ENCODE measurements at regions not wholly inside any gene's neighbourhood (a gene's known extent, or its start where the extent isn't known, plus 50 kb on each side); places are given as distances from the start of the nearest gene placed in this dataset.

GRCh38 chr2:42867093-42868065 lies 75.0 kb upstream of the HAAO start:
- H3K9me3 Mint-ChIP-seq (ENCODE audit: low read depth, unreplicated experiment), result peaks cover 9% of the 10 kb centered on the region

GRCh38 chr2:42865884-42866881 lies 73.8 kb upstream of the HAAO start:
- no peaks in the 10 kb centered on the region for H3K27me3 Mint-ChIP-seq (ENCODE audit: unreplicated experiment)
- CTCF ChIA-PET, result no interaction called here
- H3K4me3 Mint-ChIP-seq (ENCODE audit: low read depth, unreplicated experiment), result no peak overlapping the region
- intact Hi-C loops (cut with micrococcal nuclease; ENCODE audit: unreplicated experiment), result no loop called here
- H3K27ac Mint-ChIP-seq (ENCODE audit: unreplicated experiment), result no peak overlapping the region
- H3K4me1 Mint-ChIP-seq (ENCODE audit: low read depth, unreplicated experiment), result no peaks in the 10 kb centered on the region
- TF ChIP-seq, protein P1, sequence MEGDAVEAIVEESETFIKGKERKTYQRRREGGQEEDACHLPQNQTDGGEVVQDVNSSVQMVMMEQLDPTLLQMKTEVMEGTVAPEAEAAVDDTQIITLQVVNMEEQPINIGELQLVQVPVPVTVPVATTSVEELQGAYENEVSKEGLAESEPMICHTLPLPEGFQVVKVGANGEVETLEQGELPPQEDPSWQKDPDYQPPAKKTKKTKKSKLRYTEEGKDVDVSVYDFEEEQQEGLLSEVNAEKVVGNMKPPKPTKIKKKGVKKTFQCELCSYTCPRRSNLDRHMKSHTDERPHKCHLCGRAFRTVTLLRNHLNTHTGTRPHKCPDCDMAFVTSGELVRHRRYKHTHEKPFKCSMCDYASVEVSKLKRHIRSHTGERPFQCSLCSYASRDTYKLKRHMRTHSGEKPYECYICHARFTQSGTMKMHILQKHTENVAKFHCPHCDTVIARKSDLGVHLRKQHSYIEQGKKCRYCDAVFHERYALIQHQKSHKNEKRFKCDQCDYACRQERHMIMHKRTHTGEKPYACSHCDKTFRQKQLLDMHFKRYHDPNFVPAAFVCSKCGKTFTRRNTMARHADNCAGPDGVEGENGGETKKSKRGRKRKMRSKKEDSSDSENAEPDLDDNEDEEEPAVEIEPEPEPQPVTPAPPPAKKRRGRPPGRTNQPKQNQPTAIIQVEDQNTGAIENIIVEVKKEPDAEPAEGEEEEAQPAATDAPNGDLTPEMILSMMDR (IDR thresholded peaks at IDR 0.05; ENCODE audit: unreplicated experiment), result no peak
- DNase-seq, result no peak
- peaks cover 9% of the 10 kb centered on the region for H3K9me3 Mint-ChIP-seq (ENCODE audit: low read depth, unreplicated experiment)
- no TSS peak for BruUV-seq (replicated peaks)
- H3K36me3 Mint-ChIP-seq (ENCODE audit: insufficient read depth, unreplicated experiment), result no peaks in the 10 kb centered on the region

More at GRCh38 chr2:42867093-42868065, 75.0 kb upstream of the HAAO start:
- DNase-seq, result no peak
- H3K27ac Mint-ChIP-seq (ENCODE audit: unreplicated experiment), result no peak overlapping the region
- intact Hi-C loops (cut with micrococcal nuclease; ENCODE audit: unreplicated experiment), result no loop called here
- TF ChIP-seq, protein P1 (IDR thresholded peaks at IDR 0.05; ENCODE audit: unreplicated experiment), result no peak
- H3K4me1 Mint-ChIP-seq (ENCODE audit: low read depth, unreplicated experiment), result no peaks in the 10 kb centered on the region
- no TSS peak for BruUV-seq (replicated peaks)
- H3K4me3 Mint-ChIP-seq (ENCODE audit: low read depth, unreplicated experiment), result no peak overlapping the region
- H3K27me3 Mint-ChIP-seq (ENCODE audit: unreplicated experiment), result no peaks in the 10 kb centered on the region
- no peaks in the 10 kb centered on the region for H3K36me3 Mint-ChIP-seq (ENCODE audit: insufficient read depth, unreplicated experiment)
- CTCF ChIA-PET, result no interaction called here

GRCh38 chr2:42864641-42865280 lies 72.4 kb upstream of the HAAO start:
- Mint-ChIP-seq H3K4me3 (ENCODE audit: low read depth, unreplicated experiment) (no peak overlapping the region), H3K27ac (ENCODE audit: unreplicated experiment) (no peak overlapping the region), H3K36me3 (ENCODE audit: insufficient read depth, unreplicated experiment) (no peaks in the 10 kb centered on the region), H3K27me3 (ENCODE audit: unreplicated experiment) (no peaks in the 10 kb centered on the region), H3K4me1 (ENCODE audit: low read depth, unreplicated experiment) (no peaks in the 10 kb centered on the region), H3K9me3 (ENCODE audit: low read depth, unreplicated experiment) (peaks cover 9% of the 10 kb centered on the region)
- intact Hi-C loops (cut with micrococcal nuclease; ENCODE audit: unreplicated experiment), result no loop called here
- no peak for DNase-seq
- CTCF ChIA-PET, result interaction anchor here (0.6 kb wide), 1 partner anchor 1248 kb away, joined by 5 read pairs; no protein-coding TSS in a partner anchor
- BruUV-seq (replicated peaks), result no TSS peak
- TF ChIP-seq, protein P1 (IDR thresholded peaks at IDR 0.05; ENCODE audit: unreplicated experiment), result no peak

DNA sequence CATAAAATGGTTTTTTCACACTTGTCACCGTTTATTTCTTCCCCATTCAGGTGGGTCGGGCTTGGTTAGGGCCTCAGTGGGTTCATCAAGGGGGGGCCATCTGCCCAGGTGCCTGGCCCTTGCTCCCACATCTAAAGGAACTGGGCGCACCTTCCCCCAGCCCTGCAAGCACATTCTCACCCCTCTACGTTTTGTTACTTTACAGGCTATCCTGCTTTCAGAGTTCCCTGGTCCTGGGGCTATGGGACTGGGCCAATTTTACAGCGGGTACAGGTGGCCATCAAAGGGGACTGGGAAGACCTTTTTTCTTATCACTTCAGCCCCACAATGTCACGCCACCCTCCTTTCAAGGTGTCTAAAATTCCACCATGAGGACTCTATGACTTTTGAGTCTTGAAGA lies 71.8 kb upstream of the HAAO start:
- TF ChIP-seq, protein P1 (IDR thresholded peaks at IDR 0.05; ENCODE audit: unreplicated experiment), result no peak
- H3K27ac Mint-ChIP-seq (ENCODE audit: unreplicated experiment), result no peak overlapping the region
- intact Hi-C loops (cut with micrococcal nuclease; ENCODE audit: unreplicated experiment), result no loop called here
- peaks cover 7% of the 10 kb centered on the region for H3K9me3 Mint-ChIP-seq (ENCODE audit: low read depth, unreplicated experiment)
- H3K36me3 Mint-ChIP-seq (ENCODE audit: insufficient read depth, unreplicated experiment), result no peaks in the 10 kb centered on the region
- CTCF ChIA-PET, result no interaction called here
- no peak overlapping the region for H3K4me3 Mint-ChIP-seq (ENCODE audit: low read depth, unreplicated experiment)
- no TSS peak for BruUV-seq (replicated peaks)
- no peak for DNase-seq
- H3K27me3 Mint-ChIP-seq (ENCODE audit: unreplicated experiment), result no peaks in the 10 kb centered on the region
- no peaks in the 10 kb centered on the region for H3K4me1 Mint-ChIP-seq (ENCODE audit: low read depth, unreplicated experiment)

Measured in Calu3 (cell line).